Astrocyte of the spinal cord (primary cell): ENCODE measurements at regions not wholly inside any gene's neighbourhood (a gene's known extent, or its start where the extent isn't known, plus 50 kb on each side); places are given as distances from the start of the nearest gene placed in this dataset.
"Not testable (repeated sequence)": the region's sequence is repeated elsewhere in the genome, so short reads cannot be mapped to it uniquely, and the experiment has no call there.

Source experiments
- DNase-seq: peaks from one replicate; pipeline ENCODE4 v3.0.0; 2011; ENCODE audit warnings: low read depth, low spot score
- H3K4me3 ChIP-seq: 2 replicates; pipeline ENCODE4 v1.5.1; 2011; ENCODE audit warnings: low read depth, mild to moderate bottlenecking, low read length, moderate library complexity
- in situ Hi-C: cut with HindIII; loops from 2 replicates; pipeline ENCODE4 v1.10.0; 2017; ENCODE audit warnings: low sequenced_read_pairs
- TF ChIP-seq, protein P1 (sequence below): IDR thresholded peaks from 2 replicates; pipeline ENCODE4 v1.5.1; 2012; ENCODE audit warnings: low read depth, mild to moderate bottlenecking, low read length, inconsistent platforms

DNA sequence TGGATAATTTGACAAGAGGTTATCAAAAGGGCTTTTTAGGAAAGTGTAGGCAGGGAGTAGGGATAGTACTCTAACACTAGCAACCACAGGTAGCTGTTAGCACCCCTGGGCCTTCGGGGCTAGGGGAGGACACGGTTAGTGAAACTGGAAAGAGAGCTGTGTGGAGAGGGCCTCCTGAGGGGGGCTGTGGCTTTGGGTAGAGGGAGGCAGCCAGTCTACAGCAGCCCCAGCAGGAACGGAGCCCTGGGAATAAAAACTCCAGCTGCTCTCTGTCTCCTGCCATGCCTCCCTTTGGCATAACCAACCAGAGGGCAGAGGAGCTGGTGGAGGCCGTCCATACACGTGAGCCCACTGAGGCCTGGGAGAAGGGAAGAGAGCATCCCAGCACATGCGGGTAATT is 223.2 kb downstream of the FOXD2 start:
- DNase-seq: no peak
- H3K4me3 ChIP-seq: no peak overlapping the region
- TF ChIP-seq, protein P1, sequence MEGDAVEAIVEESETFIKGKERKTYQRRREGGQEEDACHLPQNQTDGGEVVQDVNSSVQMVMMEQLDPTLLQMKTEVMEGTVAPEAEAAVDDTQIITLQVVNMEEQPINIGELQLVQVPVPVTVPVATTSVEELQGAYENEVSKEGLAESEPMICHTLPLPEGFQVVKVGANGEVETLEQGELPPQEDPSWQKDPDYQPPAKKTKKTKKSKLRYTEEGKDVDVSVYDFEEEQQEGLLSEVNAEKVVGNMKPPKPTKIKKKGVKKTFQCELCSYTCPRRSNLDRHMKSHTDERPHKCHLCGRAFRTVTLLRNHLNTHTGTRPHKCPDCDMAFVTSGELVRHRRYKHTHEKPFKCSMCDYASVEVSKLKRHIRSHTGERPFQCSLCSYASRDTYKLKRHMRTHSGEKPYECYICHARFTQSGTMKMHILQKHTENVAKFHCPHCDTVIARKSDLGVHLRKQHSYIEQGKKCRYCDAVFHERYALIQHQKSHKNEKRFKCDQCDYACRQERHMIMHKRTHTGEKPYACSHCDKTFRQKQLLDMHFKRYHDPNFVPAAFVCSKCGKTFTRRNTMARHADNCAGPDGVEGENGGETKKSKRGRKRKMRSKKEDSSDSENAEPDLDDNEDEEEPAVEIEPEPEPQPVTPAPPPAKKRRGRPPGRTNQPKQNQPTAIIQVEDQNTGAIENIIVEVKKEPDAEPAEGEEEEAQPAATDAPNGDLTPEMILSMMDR: no peak
- in situ Hi-C loops: no loop called here

DNA sequence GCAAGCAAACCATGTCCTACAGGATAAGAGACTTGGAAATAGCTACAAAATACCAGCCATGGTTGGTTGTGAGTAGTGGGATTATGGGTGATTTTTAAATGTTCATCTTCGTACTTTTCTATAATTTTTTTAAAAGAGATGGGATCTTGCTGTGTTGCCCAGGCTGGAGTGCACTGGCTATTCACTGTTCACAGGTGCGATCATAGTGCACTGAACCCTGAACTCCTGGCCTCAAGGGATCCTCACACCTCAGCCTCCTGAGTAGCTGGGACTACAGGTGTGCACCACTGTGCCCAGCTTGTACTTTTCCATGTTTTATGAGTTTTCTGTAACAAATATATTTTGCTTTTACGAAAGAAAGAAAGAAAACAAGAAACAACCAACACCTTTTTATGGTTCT is 224.2 kb downstream of the FOXD2 start:
- TF ChIP-seq, protein P1: no peak
- no peak for DNase-seq
- H3K4me3 ChIP-seq: no peak overlapping the region
- in situ Hi-C loops: no loop called here

DNA sequence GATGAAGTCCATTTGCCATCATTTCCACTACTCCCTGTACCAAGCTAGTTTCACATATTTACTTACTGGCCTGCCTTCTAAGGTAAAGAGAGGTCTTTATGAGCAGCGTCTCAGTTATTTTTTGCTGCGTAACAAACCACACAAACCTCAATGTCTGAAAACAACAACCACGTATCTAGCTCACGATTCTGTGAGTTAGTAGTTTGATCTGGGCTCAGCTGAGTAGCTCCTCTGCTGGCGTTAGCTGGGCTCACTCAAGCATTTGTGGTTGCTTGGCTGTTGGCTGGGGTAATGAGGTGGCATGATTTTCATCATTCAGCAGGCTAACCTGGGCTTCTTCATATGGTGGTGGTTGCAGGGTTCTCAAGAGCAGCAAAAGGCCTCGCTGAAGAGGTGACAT is 225.4 kb downstream of the FOXD2 start:
- TF ChIP-seq, protein P1: no peak
- in situ Hi-C loops: no loop called here
- DNase-seq: no peak
- no peak overlapping the region for H3K4me3 ChIP-seq

DNA sequence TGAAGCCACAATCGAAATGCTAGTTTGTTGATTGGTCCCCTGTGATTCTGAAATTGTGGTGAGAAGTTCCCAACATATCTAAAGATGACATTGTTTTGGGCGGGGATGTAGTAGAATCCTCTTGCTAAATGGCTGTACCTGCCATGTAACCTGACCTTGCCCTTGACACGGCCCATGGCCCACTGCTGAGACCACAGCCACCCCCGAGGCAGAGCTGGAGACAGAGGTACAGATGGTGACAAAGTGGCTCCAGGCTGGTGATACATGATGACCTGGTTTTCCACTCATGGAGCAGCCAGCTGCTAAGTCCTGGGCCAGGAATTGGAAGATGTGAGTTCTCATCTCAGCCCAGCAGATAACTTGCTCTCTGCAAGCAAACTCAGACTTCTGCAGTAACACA is 226.5 kb downstream of the FOXD2 start:
- DNase-seq: no peak
- TF ChIP-seq, protein P1: no peak
- H3K4me3 ChIP-seq: no peak overlapping the region
- in situ Hi-C loops: no loop called here

DNA sequence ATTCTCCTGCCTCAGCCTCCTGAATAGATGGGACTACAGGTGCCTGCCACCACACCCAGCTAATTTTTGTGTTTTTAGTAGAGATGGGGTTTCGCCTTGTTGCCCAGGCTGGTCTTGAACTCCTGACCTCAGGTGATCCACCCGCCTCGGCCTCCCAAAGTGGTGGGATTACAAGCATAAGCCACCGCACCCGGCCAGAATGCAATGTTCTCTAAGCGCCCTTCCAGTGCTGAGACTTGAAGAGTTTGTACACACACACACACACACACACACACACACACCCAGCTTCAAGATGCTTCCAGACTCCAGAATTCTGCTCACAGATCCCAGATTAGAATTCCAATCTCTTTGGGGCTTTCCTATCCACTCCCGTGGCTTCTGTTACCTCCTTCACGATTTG is 227.1 kb downstream of the FOXD2 start:
- H3K4me3 ChIP-seq, in situ Hi-C loops, DNase-seq: not testable (repeated sequence)

DNA sequence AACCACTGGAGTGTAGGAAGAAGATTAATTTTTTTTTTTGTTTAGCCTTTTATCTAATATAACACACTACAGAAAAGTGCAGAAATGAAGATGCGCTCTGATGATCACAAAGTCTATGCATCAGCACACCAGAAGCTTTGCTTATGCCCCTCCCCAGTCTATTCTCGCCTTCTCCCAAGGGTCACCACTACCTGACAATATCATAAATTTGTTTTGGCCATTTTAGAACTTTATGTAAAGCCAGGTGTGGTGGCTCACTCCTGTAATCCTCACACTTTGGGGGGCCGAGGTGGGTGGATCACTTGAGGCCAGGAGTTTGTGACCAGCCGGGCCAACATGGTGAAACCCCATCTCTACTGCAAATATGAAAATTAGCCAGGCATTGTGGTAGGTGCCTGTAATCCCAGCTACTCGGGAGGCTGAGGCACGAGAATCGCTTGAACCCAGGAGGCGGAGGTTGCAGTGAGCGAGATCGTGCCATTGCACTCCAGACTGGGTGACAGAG is 231.3 kb downstream of the FOXD2 start:
- in situ Hi-C loops: no loop called here
- no peak for DNase-seq
- TF ChIP-seq, protein P1: no peak
- no peak overlapping the region for H3K4me3 ChIP-seq

DNA sequence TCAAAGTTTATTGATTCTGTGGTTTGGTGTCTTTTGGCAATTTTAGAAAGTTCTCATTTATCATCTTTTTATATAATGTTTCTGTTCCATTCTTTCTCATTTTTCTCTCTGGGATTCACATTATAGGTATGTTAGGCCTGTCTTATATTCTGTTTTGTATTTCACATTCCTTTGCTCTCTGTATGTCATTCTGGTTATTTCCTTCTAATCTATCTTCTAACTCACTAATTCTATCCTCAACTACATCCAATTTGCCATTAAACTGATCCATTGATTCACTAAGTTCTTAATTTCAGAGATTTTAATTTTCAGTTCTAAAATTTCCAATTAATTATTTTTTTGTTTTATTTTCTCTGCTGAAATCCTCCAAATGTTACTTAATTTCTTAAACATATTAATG is 234.8 kb downstream of the FOXD2 start:
- no peak for DNase-seq
- in situ Hi-C loops: no loop called here
- TF ChIP-seq, protein P1: no peak
- H3K4me3 ChIP-seq: no peak overlapping the region
